ENCODE measurements at regions not wholly inside any gene's neighbourhood (a gene's known extent, or its start where the extent isn't known, plus 50 kb on each side); places are given as distances from the start of the nearest gene placed in this dataset.

- TF ChIP-seq REST (IDR thresholded peaks at IDR 0.05; ENCODE audit: insufficient read depth in 1 of 2, low read depth in 2 of 2, low read length in 2 of 2): no peak
- TF ChIP-seq POLR2AphosphoS5 (IDR thresholded peaks at IDR 0.05; ENCODE audit: low read depth, low read length): no peak
- TF ChIP-seq FOXP2 (optimal IDR thresholded peaks at IDR 0.05; ENCODE audit: borderline replicate concordance, extremely low read depth, extremely low read length, insufficient read depth): no peak
- no peak for TF ChIP-seq SIN3A (IDR thresholded peaks at IDR 0.05; ENCODE audit: borderline replicate concordance, insufficient read depth, low read length)
- TF ChIP-seq TAF1 (IDR thresholded peaks at IDR 0.05; ENCODE audit: borderline replicate concordance, insufficient read depth, low read length): no peak
These were observed 123.7 kb downstream of the FAM43A start for GRCh38 chr3:194809382-194809781.

DNA sequence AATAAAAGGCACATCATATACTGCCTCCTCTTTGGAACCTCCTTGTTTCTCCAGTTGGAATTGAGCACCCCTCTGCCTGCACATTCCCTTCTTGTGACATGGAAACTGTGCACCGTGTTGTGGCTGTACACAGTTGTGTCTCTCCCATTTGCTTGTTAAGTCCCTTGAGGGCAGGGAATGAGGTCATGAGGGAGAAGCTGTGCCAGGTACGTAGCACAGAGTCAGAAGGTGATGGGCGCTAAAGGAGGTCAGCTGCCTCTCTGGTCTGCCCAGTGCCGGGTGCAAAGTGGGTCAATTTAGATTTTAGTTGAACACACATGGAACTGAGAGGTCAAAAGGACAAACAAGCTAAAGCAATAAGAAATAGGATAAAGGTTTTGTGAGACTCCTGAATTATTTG is 124.4 kb downstream of the FAM43A start:
- TF ChIP-seq TAF1 (IDR thresholded peaks at IDR 0.05; ENCODE audit: borderline replicate concordance, insufficient read depth, low read length): no peak
- TF ChIP-seq POLR2AphosphoS5 (IDR thresholded peaks at IDR 0.05; ENCODE audit: low read depth, low read length): no peak
- TF ChIP-seq FOXP2 (optimal IDR thresholded peaks at IDR 0.05; ENCODE audit: borderline replicate concordance, extremely low read depth, extremely low read length, insufficient read depth): no peak
- no peak for TF ChIP-seq SIN3A (IDR thresholded peaks at IDR 0.05; ENCODE audit: borderline replicate concordance, insufficient read depth, low read length)
- TF ChIP-seq REST (IDR thresholded peaks at IDR 0.05; ENCODE audit: insufficient read depth in 1 of 2, low read depth in 2 of 2, low read length in 2 of 2): no peak

DNA sequence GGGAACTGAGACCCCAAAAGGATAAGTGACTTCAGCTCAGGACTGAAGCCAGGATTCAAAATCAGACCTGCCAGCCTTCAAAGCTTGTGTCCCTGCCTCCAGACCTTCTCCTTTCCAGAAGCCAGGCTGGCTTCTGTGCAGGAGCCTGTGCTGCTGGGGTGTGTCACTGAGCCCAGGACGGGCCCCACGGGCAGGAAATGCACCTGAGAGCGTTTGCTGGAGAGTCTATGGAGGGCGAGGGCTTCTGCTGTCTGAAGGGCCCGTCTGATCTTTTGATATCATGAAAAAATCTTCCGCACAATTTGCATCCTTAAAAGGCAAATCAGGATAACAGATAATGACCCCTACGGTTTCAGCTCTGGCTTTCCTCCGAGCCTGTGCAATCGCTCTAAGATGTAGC is 125.4 kb downstream of the FAM43A start:
- TF ChIP-seq SIN3A (IDR thresholded peaks at IDR 0.05; ENCODE audit: borderline replicate concordance, insufficient read depth, low read length) (no peak), FOXP2 (optimal IDR thresholded peaks at IDR 0.05; ENCODE audit: borderline replicate concordance, extremely low read depth, extremely low read length, insufficient read depth) (no peak), POLR2AphosphoS5 (IDR thresholded peaks at IDR 0.05; ENCODE audit: low read depth, low read length) (no peak), REST (IDR thresholded peaks at IDR 0.05; ENCODE audit: insufficient read depth in 1 of 2, low read depth in 2 of 2, low read length in 2 of 2) (no peak), TAF1 (IDR thresholded peaks at IDR 0.05; ENCODE audit: borderline replicate concordance, insufficient read depth, low read length) (no peak)

DNA sequence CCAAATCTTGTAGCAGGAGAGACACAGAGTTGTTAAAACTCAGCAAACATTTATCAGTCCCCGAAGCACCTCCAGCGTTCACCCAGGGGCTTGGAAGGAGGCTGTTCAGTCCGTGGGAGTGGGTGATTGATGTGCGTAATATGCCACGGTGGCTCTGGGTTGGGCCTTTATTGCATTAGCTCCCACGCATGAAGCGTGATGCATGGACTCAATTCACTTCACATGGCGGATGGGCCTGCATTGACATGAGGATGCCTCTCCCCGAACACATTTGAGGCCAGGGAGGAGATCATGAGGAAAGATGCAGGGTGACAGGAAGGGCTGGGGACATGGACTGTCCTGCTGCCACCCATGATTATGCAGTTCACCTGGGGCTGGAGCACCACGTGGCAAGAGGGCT is 126.5 kb downstream of the FAM43A start:
- TF ChIP-seq POLR2AphosphoS5 (IDR thresholded peaks at IDR 0.05; ENCODE audit: low read depth, low read length) (no peak), SIN3A (IDR thresholded peaks at IDR 0.05; ENCODE audit: borderline replicate concordance, insufficient read depth, low read length) (no peak)

DNA sequence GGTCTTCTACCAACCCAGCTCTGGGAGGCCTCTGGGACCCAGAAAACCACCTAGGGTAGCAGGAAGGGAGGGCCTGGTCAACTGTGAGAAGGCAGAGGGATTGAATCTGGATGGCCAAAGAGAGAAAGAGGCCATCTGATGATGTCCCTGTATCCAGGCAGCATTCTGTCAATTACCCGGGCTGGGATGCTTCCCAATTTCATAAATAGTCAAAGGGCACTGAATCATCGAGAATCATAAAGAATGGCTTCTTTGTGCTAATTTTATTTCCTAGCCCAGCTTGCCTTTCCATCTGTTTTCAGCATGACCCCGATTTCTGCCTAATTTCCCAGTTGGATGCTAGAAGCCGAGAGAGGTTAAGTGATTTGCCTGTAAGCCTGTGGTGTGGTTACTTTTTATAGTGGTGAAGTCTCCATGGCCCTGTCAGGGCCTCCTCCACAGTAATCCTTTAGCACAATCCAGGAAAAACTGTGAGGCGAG is 129.2 kb downstream of the FAM43A start:
- TF ChIP-seq REST (IDR thresholded peaks at IDR 0.05; ENCODE audit: insufficient read depth in 1 of 2, low read depth in 2 of 2, low read length in 2 of 2) (no peak), TAF1 (IDR thresholded peaks at IDR 0.05; ENCODE audit: borderline replicate concordance, insufficient read depth, low read length) (no peak), POLR2AphosphoS5 (IDR thresholded peaks at IDR 0.05; ENCODE audit: low read depth, low read length) (no peak), FOXP2 (optimal IDR thresholded peaks at IDR 0.05; ENCODE audit: borderline replicate concordance, extremely low read depth, extremely low read length, insufficient read depth) (no peak), SIN3A (IDR thresholded peaks at IDR 0.05; ENCODE audit: borderline replicate concordance, insufficient read depth, low read length) (no peak)

Measured in PFSK-1 (cell line).